PC-9 (cell line): ENCODE measurements at regions not wholly inside any gene's neighbourhood (a gene's known extent, or its start where the extent isn't known, plus 50 kb on each side); places are given as distances from the start of the nearest gene placed in this dataset.

Source experiments
- BruUV-seq: library from RNA; stranded (reverse); fragments of 400-500 nt; replicated peaks from 2 replicates; lab custom pipeline; 2021; lab: Mats Ljungman, UMichigan
- CTCF ChIA-PET: fragments of 300-600 bp; sonication (Branson Sonifier 250); formaldehyde crosslinking; loops from one replicate; lab custom pipeline; 2022; ENCODE audit warnings: antibody characterized with exemption; lab: Charles Lee
- POLR2A ChIA-PET: fragments of 300-600 bp; sonication (Branson Sonifier 250); formaldehyde crosslinking; loops from one replicate; lab custom pipeline; 2022; ENCODE audit warnings: antibody characterized with exemption; ENCODE audit not compliant: unreplicated experiment; lab: Charles Lee
- DNase-seq, 2 experiments: peaks; one replicate each; pipeline versions ENCODE4 v3.0.0 to v3.0.0-alpha.2; 2015 to 2022; ENCODE audit warnings: mixed read lengths in 1 of 2
- H2AFZ ChIP-seq: fragments of 200-600 bp; sonication (generic); 2 replicates; pipeline ENCODE4 v1.8.1; 2017; ENCODE audit warnings: antibody characterized with exemption
- H3F3A ChIP-seq: fragments of 200-600 bp; sonication (generic); 2 replicates; pipeline ENCODE4 v1.8.1; 2017; ENCODE audit warnings: antibody characterized with exemption, mild to moderate bottlenecking, low read depth; ENCODE audit not compliant: insufficient read depth
- H3K27ac ChIP-seq: fragments of 200-600 bp; sonication (generic); 2 replicates; pipeline ENCODE4 v1.6.1; 2016; ENCODE audit warnings: mixed run types
- H3K27me3 ChIP-seq: fragments of 200-600 bp; sonication (generic); 2 replicates; pipeline ENCODE4 v1.6.1; 2016; ENCODE audit warnings: low read depth, mixed run types; ENCODE audit not compliant: insufficient read depth
- H3K36me3 ChIP-seq: fragments of 200-600 bp; sonication (generic); 2 replicates; pipeline ENCODE4 v1.6.1; 2016; ENCODE audit warnings: low read depth, mixed run types
- H3K4me1 ChIP-seq: fragments of 200-600 bp; sonication (generic); replicated peaks from 2 replicates; pipeline ENCODE4 v1.6.1; 2016; ENCODE audit warnings: mixed run types; ENCODE audit not compliant: insufficient read depth
- H3K4me2 ChIP-seq: fragments of 200-600 bp; sonication (generic); 2 replicates; pipeline ENCODE4 v1.6.1; 2017; ENCODE audit warnings: mixed run types
- H3K4me3 ChIP-seq: fragments of 200-600 bp; sonication (generic); 2 replicates; pipeline ENCODE4 v1.6.1; 2016; ENCODE audit warnings: mixed run types
- H3K79me2 ChIP-seq: fragments of 200-600 bp; sonication (generic); 2 replicates; pipeline ENCODE4 v1.6.1; 2017; ENCODE audit warnings: low read depth, mixed run types
- H3K9me2 ChIP-seq: fragments of 200-600 bp; sonication (generic); 2 replicates; pipeline ENCODE4 v1.8.1; 2017; ENCODE audit warnings: mild to moderate bottlenecking; ENCODE audit not compliant: insufficient read depth
- H3K9me3 ChIP-seq: fragments of 200-600 bp; sonication (generic); 2 replicates; pipeline ENCODE4 v1.8.1; 2016; ENCODE audit warnings: low read depth; ENCODE audit not compliant: insufficient read depth
- H4K20me1 ChIP-seq: fragments of 200-600 bp; sonication (generic); 2 replicates; pipeline ENCODE4 v1.8.1; 2017; ENCODE audit not compliant: insufficient read depth
- CTCF ChIP-seq: fragments of 200-600 bp; sonication (generic); conservative IDR thresholded peaks from 2 replicates; pipeline ENCODE4 v1.6.1; 2017; ENCODE audit warnings: mixed run types, antibody characterized with exemption, mild to moderate bottlenecking, moderate library complexity
- EZH2 ChIP-seq: fragments of 200-600 bp; sonication (generic); IDR thresholded peaks from 2 replicates; pipeline ENCODE4 v1.8.0; 2017; ENCODE audit warnings: antibody characterized with exemption, low read depth
- intact Hi-C: fragments of 100-400 bp; cut with micrococcal nuclease; formaldehyde crosslinking; loops from one replicate; pipeline ENCODE4 v1.10.0; 2022; ENCODE audit not compliant: unreplicated experiment

DNA sequence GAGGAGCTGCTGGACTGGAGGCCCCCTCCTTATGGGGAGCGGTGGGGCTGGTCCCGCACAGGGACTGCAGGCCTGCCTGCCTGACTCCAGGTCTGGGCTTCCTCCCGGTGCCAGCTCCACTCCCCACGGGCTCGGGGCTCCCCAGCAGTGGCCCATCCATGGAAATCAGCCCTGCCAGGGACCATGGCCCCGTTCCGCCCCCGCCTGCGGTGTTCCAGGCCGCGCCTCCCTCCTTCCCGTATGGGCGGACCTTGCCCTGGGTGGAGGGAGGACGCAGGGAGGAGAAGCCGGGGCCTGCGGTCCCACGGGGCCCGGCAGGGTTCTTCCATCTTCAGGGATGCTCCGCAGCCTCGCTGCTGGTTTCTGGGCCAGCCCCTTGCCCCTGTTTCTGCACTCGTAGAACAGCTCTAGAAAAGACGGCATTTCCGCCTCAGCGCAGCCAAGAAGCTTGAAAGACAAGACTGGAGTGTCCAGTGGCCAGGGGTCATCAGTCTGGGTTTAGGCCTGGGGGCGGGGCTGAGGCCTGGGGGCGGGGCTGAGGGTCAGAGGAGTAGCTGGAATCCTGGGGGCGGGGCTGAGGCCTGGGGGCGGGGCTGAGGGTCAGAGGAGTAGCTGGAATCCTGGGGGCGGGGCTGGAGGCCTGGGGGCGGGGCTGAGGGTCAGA is 1330.6 kb downstream of the BRD1 start:
- H3K4me2 ChIP-seq: no peak overlapping the region
- H3K27me3 ChIP-seq: peaks cover 88% of the 10 kb centered on the region
- H3K79me2 ChIP-seq: no peaks in the 10 kb centered on the region
- H3K27ac ChIP-seq: no peak overlapping the region
- POLR2A ChIA-PET: no interaction called here
- peak in 1 of 2 experiments; percentile 25 for DNase-seq
- no peaks in the 10 kb centered on the region for H3K9me3 ChIP-seq
- 0 out of 2 replicates have a peak, but pooled peaks cover 4% of the 10 kb centered on the region for H4K20me1 ChIP-seq
- H3K4me3 ChIP-seq: no peak overlapping the region
- no peaks in the 10 kb centered on the region for H3K36me3 ChIP-seq
- no peaks in the 10 kb centered on the region for H3K9me2 ChIP-seq
- no TSS peak for BruUV-seq
- no peaks in the 10 kb centered on the region for H3F3A ChIP-seq
- H2AFZ ChIP-seq: no peak overlapping the region
- TF ChIP-seq CTCF (no peak), EZH2 (no peak)
- no peaks in the 10 kb centered on the region for H3K4me1 ChIP-seq
- CTCF ChIA-PET: no interaction called here
- intact Hi-C loops: no loop called here

- Histone ChIP-seq H3K27ac (no peak overlapping the region), H3K4me1 (no peaks in the 10 kb centered on the region), H3K9me2 (no peaks in the 10 kb centered on the region), H2AFZ (no peak overlapping the region), H3K79me2 (no peaks in the 10 kb centered on the region), H3K36me3 (no peaks in the 10 kb centered on the region), H3K4me2 (no peak overlapping the region), H3K9me3 (no peaks in the 10 kb centered on the region), H3F3A (no peaks in the 10 kb centered on the region), H3K27me3 (peaks cover 81% of the 10 kb centered on the region), H4K20me1 (0 out of 2 replicates have a peak, but pooled peaks cover 4% of the 10 kb centered on the region), H3K4me3 (no peak overlapping the region)
- CTCF ChIA-PET: no interaction called here
- no peak for DNase-seq
- BruUV-seq: no TSS peak
- intact Hi-C loops: no loop called here
- POLR2A ChIA-PET: no interaction called here
- no peak for TF ChIP-seq EZH2
- no peak for TF ChIP-seq CTCF
These were observed 1331.3 kb downstream of the BRD1 start for GRCh38 chr22:48496226-48496845.

GRCh38 chr22:48495751-48496080 is 1332.0 kb downstream of the BRD1 start:
- H4K20me1 ChIP-seq: 0 out of 2 replicates have a peak, but pooled peaks cover 4% of the 10 kb centered on the region
- H3K4me1 ChIP-seq: no peaks in the 10 kb centered on the region
- peaks cover 77% of the 10 kb centered on the region for H3K27me3 ChIP-seq
- POLR2A ChIA-PET: no interaction called here
- TF ChIP-seq CTCF: no peak
- no peak for TF ChIP-seq EZH2
- peak in 1 of 2 experiments; percentile 26 for DNase-seq
- H3K4me2 ChIP-seq: no peak overlapping the region
- no peak overlapping the region for H3K4me3 ChIP-seq
- H2AFZ ChIP-seq: no peak overlapping the region
- H3K9me2 ChIP-seq: no peaks in the 10 kb centered on the region
- CTCF ChIA-PET: no interaction called here
- no peaks in the 10 kb centered on the region for H3K36me3 ChIP-seq
- intact Hi-C loops: no loop called here
- no peak overlapping the region for H3K27ac ChIP-seq
- no TSS peak for BruUV-seq
- no peaks in the 10 kb centered on the region for H3F3A ChIP-seq
- H3K9me3 ChIP-seq: no peaks in the 10 kb centered on the region
- H3K79me2 ChIP-seq: no peaks in the 10 kb centered on the region
